ENCODE measurements at regions not wholly inside any gene's neighbourhood (a gene's known extent, or its start where the extent isn't known, plus 50 kb on each side); places are given as distances from the start of the nearest gene placed in this dataset.

GRCh38 chr4:130044788-130045531, 949.0 kb downstream of the C4orf33 start:
- no TSS peak for BruUV-seq (replicated peaks)
- Histone ChIP-seq H2AK5ac (ENCODE audit: low read depth, low read length) (no peak overlapping the region), H3K9ac (ENCODE audit: low read depth, low read length) (no peak overlapping the region), H3K9me3 (ENCODE audit: control insufficient read depth, insufficient read depth, low read length) (peaks cover 3% of the 10 kb centered on the region; the same call in 1 of the 2 replicates), H2BK15ac (ENCODE audit: low read depth, low read length) (no peak overlapping the region), H3K4ac (ENCODE audit: low read depth, low read length) (no peak overlapping the region), H2BK5ac (ENCODE audit: low read depth, low read length, poor library complexity, severe bottlenecking) (no peak overlapping the region), H2AK9ac (replicated peaks; ENCODE audit: low read depth, low read length, poor library complexity) (no peak overlapping the region), H3K4me2 (ENCODE audit: low read depth, low read length) (no peak overlapping the region), H3K79me1 (ENCODE audit: low read depth in 1 of 2, low read length in 2 of 2) (no peaks in the 10 kb centered on the region), H3K9me1 (ENCODE audit: insufficient read depth, low read length) (no peaks in the 10 kb centered on the region), H3K27ac (ENCODE audit: insufficient read depth, low read length) (no peak overlapping the region), H2BK120ac (ENCODE audit: low read depth, low read length) (no peak overlapping the region), H3K23ac (ENCODE audit: low read depth, low read length) (no peak overlapping the region), H2BK20ac (ENCODE audit: low read depth, low read length) (no peak overlapping the region), H4K8ac (ENCODE audit: low read depth in 2 of 2, low read length in 2 of 2) (no peak overlapping the region), H4K20me1 (ENCODE audit: insufficient read depth, low read length) (no peaks in the 10 kb centered on the region), H3K36me3 (ENCODE audit: control insufficient read depth, insufficient read depth, low read length) (no peaks in the 10 kb centered on the region), H3K14ac (replicated peaks; ENCODE audit: low read depth, low read length) (no peak overlapping the region), H3K4me1 (ENCODE audit: control insufficient read depth, insufficient read depth, low read length) (no peaks in the 10 kb centered on the region), H3K18ac (ENCODE audit: low read depth, low read length) (no peak overlapping the region), H4K91ac (ENCODE audit: insufficient read depth, low read depth, low read length) (no peak overlapping the region), H3K27me3 (ENCODE audit: control insufficient read depth, insufficient read depth, low read length) (no peaks in the 10 kb centered on the region), H2AFZ (replicated peaks; ENCODE audit: low read length, poor library complexity) (no peak overlapping the region), H3K4me3 (ENCODE audit: insufficient read depth, low read depth, low read length) (no peak overlapping the region), H3K56ac (ENCODE audit: extremely low read depth, insufficient read depth, low read length) (no peak overlapping the region), H4K5ac (ENCODE audit: low read depth, low read length) (no peak overlapping the region)
- dilution Hi-C loops (cut with HindIII; ENCODE audit: low sequenced_read_pairs, unreplicated experiment) (no loop called here), in situ Hi-C loops (cut with MboI; ENCODE audit: low sequenced_read_pairs) (no loop called here), intact Hi-C loops (cut with micrococcal nuclease) (no loop called here)
- whole genome bisulfite sequencing, 2 experiments (ENCODE audit: extremely low coverage in 2 of 2, insufficient read length in 1 of 2), result no CpG with 5 or more reads among the region's 3 CpGs
- ChIA-PET POLR2A (ENCODE audit: unreplicated experiment) (no interaction called here), CTCF (no interaction called here)
- DNase-seq (no peak), ATAC-seq (ENCODE audit: low read depth) (no peak)
- TF ChIP-seq MAZ (IDR thresholded peaks at IDR 0.05; ENCODE audit: borderline replicate concordance, low read depth, low read length) (no peak), SMC3 (IDR thresholded peaks at IDR 0.05; ENCODE audit: low read depth, low read length) (no peak), RCOR1 (IDR thresholded peaks at IDR 0.05; ENCODE audit: insufficient replicate concordance, low read length) (no peak), RAD21 (IDR thresholded peaks at IDR 0.05; ENCODE audit: low read length) (no peak), CHD1 (IDR thresholded peaks at IDR 0.05; ENCODE audit: low read depth, low read length) (no peak), NFE2L2 (IDR thresholded peaks at IDR 0.05; ENCODE audit: low read depth, low read length) (no peak), MAFK (IDR thresholded peaks at IDR 0.05; ENCODE audit: low read depth, low read length) (no peak), USF2 (IDR thresholded peaks at IDR 0.05; ENCODE audit: low read depth, low read length) (no peak), MXI1 (IDR thresholded peaks at IDR 0.05; ENCODE audit: borderline replicate concordance, low read depth, low read length) (no peak), CTCF (conservative IDR thresholded peaks at IDR 0.05; ENCODE audit: low read depth, low read length) (no peak)

Data from IMR-90 (cell line).